ENCODE measurements at regions not wholly inside any gene's neighbourhood (a gene's known extent, or its start where the extent isn't known, plus 50 kb on each side); places are given as distances from the start of the nearest gene placed in this dataset.

DNA sequence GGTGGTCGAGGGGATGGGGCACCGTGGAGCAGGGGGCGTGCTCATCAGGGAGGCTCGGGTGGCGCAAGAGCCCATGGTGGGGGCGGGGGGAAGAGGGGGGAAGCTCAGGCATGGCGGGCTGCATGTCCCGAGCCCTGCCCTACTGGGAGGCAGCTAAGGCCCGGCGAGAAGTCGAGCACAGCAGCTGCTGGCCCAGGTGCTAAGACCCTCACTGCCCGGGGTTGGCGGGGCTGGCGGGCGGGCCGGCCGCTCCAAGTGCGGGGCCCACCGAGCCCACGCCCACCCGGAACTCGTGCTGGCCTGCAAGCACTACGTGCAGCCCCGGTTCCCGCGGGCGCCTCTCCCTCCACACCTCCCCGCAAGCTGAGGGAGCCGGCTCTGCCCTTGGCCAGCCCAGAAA is 55.0 kb upstream of the FAM171A1 start:
- TF ChIP-seq EZH2 (IDR thresholded peaks at IDR 0.05; ENCODE audit: insufficient read depth, poor library complexity, severe bottlenecking) (no peak), EZH2phosphoT487 (IDR thresholded peaks at IDR 0.05; ENCODE audit: insufficient read depth, low read depth) (no peak)

All from GM23248 (cell line).